HG03571 (cell line): ENCODE measurements at regions not wholly inside any gene's neighbourhood (a gene's known extent, or its start where the extent isn't known, plus 50 kb on each side); places are given as distances from the start of the nearest gene placed in this dataset.

ENCODE experiments used
- ATAC-seq: cut with Tn5 transposase; IDR thresholded peaks from one replicate; pipeline ENCODE4 v1.9.1; 2021; ENCODE audit not compliant: unreplicated experiment

GRCh38 chr2:64361151-64361938 is 92.6 kb upstream of the LGALSL start:
- ATAC-seq = no peak

- ATAC-seq = no peak
Measured at GRCh38 chr2:64362562-64363026, 91.4 kb upstream of the LGALSL start.

- ATAC-seq = no peak
Measured at GRCh38 chr2:64363140-64363539, 90.8 kb upstream of the LGALSL start.

- ATAC-seq = no peak
Measured at GRCh38 chr2:64363848-64364247, 90.1 kb upstream of the LGALSL start.

GRCh38 chr2:64367444-64368232 is 86.3 kb upstream of the LGALSL start:
- ATAC-seq = no peak

- ATAC-seq = no peak
Measured at GRCh38 chr2:64369706-64370105, 84.3 kb upstream of the LGALSL start.

GRCh38 chr2:64371727-64372126 is 82.2 kb upstream of the LGALSL start:
- ATAC-seq = no peak

- no peak for ATAC-seq
Measured at GRCh38 chr2:64374686-64375085, 79.3 kb upstream of the LGALSL start.

GRCh38 chr2:64376926-64377325 is 77.0 kb upstream of the LGALSL start:
- ATAC-seq = no peak

GRCh38 chr2:64379186-64379585 is 74.8 kb upstream of the LGALSL start:
- no peak for ATAC-seq

GRCh38 chr2:64380853-64381527 is 73.0 kb upstream of the LGALSL start:
- ATAC-seq = no peak

GRCh38 chr2:64383016-64383591 is 70.9 kb upstream of the LGALSL start:
- ATAC-seq = no peak

- no peak for ATAC-seq
Measured at GRCh38 chr2:64383881-64384280, 70.1 kb upstream of the LGALSL start.

GRCh38 chr2:64386676-64387075 is 67.3 kb upstream of the LGALSL start:
- ATAC-seq = no peak

GRCh38 chr2:64390586-64390985 is 63.4 kb upstream of the LGALSL start:
- ATAC-seq = no peak

GRCh38 chr2:64391424-64391823 is 62.5 kb upstream of the LGALSL start:
- no peak for ATAC-seq

GRCh38 chr2:64391940-64392339 is 62.0 kb upstream of the LGALSL start:
- ATAC-seq = no peak

GRCh38 chr2:64392529-64392928 is 61.4 kb upstream of the LGALSL start:
- ATAC-seq = no peak

- ATAC-seq = no peak
Measured at GRCh38 chr2:64393383-64394010, 60.5 kb upstream of the LGALSL start.

GRCh38 chr2:64394153-64394552 is 59.8 kb upstream of the LGALSL start:
- no peak for ATAC-seq

GRCh38 chr2:64396001-64396400 is 58.0 kb upstream of the LGALSL start:
- no peak for ATAC-seq
